Skeletal muscle satellite cell (primary cell): ENCODE measurements at regions not wholly inside any gene's neighbourhood (a gene's known extent, or its start where the extent isn't known, plus 50 kb on each side); places are given as distances from the start of the nearest gene placed in this dataset.
"Not testable (repeated sequence)": the region's sequence is repeated elsewhere in the genome, so short reads cannot be mapped to it uniquely, and the experiment has no call there.

Experiments used
- H3K27me3 ChIP-seq: 2 replicates; pipeline ENCODE4 v1.7.0; 2013; ENCODE audit warnings: low read length; ENCODE audit not compliant: control insufficient read depth, insufficient read depth
- H3K36me3 ChIP-seq: 2 replicates; pipeline ENCODE4 v1.7.0; 2013; ENCODE audit warnings: mild to moderate bottlenecking, control low read depth, low read length; ENCODE audit not compliant: insufficient read depth
- H3K4me1 ChIP-seq: 2 replicates; pipeline ENCODE4 v1.7.0; 2013; ENCODE audit warnings: low read length; ENCODE audit not compliant: control insufficient read depth, insufficient read depth
- H3K4me2 ChIP-seq: 2 replicates; pipeline ENCODE4 v1.7.0; 2013; ENCODE audit warnings: mild to moderate bottlenecking, low read length
- H3K4me3 ChIP-seq: 2 replicates; pipeline ENCODE4 v1.7.0; 2013; ENCODE audit warnings: low read length
- H3K9ac ChIP-seq: 2 replicates; pipeline ENCODE4 v1.7.0; 2013; ENCODE audit warnings: mild to moderate bottlenecking, low read depth, low read length, moderate library complexity
- H3K9me3 ChIP-seq: replicated peaks from 2 replicates; pipeline ENCODE4 v1.7.0; 2013; ENCODE audit warnings: mild to moderate bottlenecking, control low read depth, low read length

- not testable (repeated sequence) for H3K9me3 ChIP-seq, H3K9ac ChIP-seq, H3K4me3 ChIP-seq, H3K36me3 ChIP-seq, H3K4me2 ChIP-seq, H3K4me1 ChIP-seq
- H3K27me3 ChIP-seq = peaks cover 31% of the 10 kb centered on the region
Observed at GRCh38 chr3:127491024-127491305, 99.6 kb downstream of the TPRA1 start.

GRCh38 chr3:127490271-127491023 lies 100.1 kb downstream of the TPRA1 start:
- Histone ChIP-seq H3K36me3 (no peaks in the 10 kb centered on the region), H3K4me3 (no peak overlapping the region), H3K9me3 (no peaks in the 10 kb centered on the region), H3K9ac (no peak overlapping the region), H3K27me3 (peaks cover 30% of the 10 kb centered on the region), H3K4me2 (no peak overlapping the region), H3K4me1 (no peaks in the 10 kb centered on the region)

GRCh38 chr3:127489357-127489756 lies 101.2 kb downstream of the TPRA1 start:
- peaks cover 31% of the 10 kb centered on the region for H3K27me3 ChIP-seq
- H3K4me1 ChIP-seq = no peaks in the 10 kb centered on the region
- no peaks in the 10 kb centered on the region for H3K9me3 ChIP-seq
- H3K4me2 ChIP-seq = no peak overlapping the region
- no peaks in the 10 kb centered on the region for H3K36me3 ChIP-seq
- no peak overlapping the region for H3K4me3 ChIP-seq
- no peak overlapping the region for H3K9ac ChIP-seq

GRCh38 chr3:127488740-127489139 lies 101.8 kb downstream of the TPRA1 start:
- Histone ChIP-seq H3K27me3 (peaks cover 33% of the 10 kb centered on the region), H3K4me3 (no peak overlapping the region), H3K4me2 (no peak overlapping the region), H3K4me1 (no peaks in the 10 kb centered on the region), H3K36me3 (no peaks in the 10 kb centered on the region), H3K9ac (no peak overlapping the region), H3K9me3 (no peaks in the 10 kb centered on the region)

- Histone ChIP-seq H3K9me3 (no peaks in the 10 kb centered on the region), H3K4me1 (no peaks in the 10 kb centered on the region), H3K27me3 (peaks cover 38% of the 10 kb centered on the region), H3K4me3 (no peak overlapping the region), H3K36me3 (no peaks in the 10 kb centered on the region), H3K4me2 (no peak overlapping the region), H3K9ac (no peak overlapping the region)
Observed at GRCh38 chr3:127488141-127488672, 102.3 kb downstream of the TPRA1 start.

GRCh38 chr3:127487196-127487595 lies 103.3 kb downstream of the TPRA1 start:
- H3K36me3 ChIP-seq = no peaks in the 10 kb centered on the region
- H3K4me1 ChIP-seq = no peaks in the 10 kb centered on the region
- H3K4me2 ChIP-seq = no peak overlapping the region
- no peak overlapping the region for H3K4me3 ChIP-seq
- H3K27me3 ChIP-seq = peaks cover 34% of the 10 kb centered on the region
- H3K9me3 ChIP-seq = no peaks in the 10 kb centered on the region
- no peak overlapping the region for H3K9ac ChIP-seq

- Histone ChIP-seq H3K9me3 (no peaks in the 10 kb centered on the region), H3K9ac (no peak overlapping the region), H3K27me3 (peaks cover 33% of the 10 kb centered on the region), H3K36me3 (no peaks in the 10 kb centered on the region), H3K4me2 (no peak overlapping the region), H3K4me1 (no peaks in the 10 kb centered on the region), H3K4me3 (no peak overlapping the region)
Observed at GRCh38 chr3:127486321-127486944, 104.1 kb downstream of the TPRA1 start.

GRCh38 chr3:127485396-127486170 lies 105.0 kb downstream of the TPRA1 start:
- Histone ChIP-seq H3K9me3 (no peaks in the 10 kb centered on the region), H3K4me1 (no peaks in the 10 kb centered on the region), H3K4me3 (no peak overlapping the region), H3K36me3 (no peaks in the 10 kb centered on the region), H3K4me2 (no peak overlapping the region), H3K27me3 (peaks cover 41% of the 10 kb centered on the region), H3K9ac (no peak overlapping the region)

- no peak overlapping the region for H3K4me2 ChIP-seq
- no peaks in the 10 kb centered on the region for H3K36me3 ChIP-seq
- H3K9ac ChIP-seq = no peak overlapping the region
- no peak overlapping the region for H3K4me3 ChIP-seq
- H3K27me3 ChIP-seq = peaks cover 45% of the 10 kb centered on the region
- no peaks in the 10 kb centered on the region for H3K4me1 ChIP-seq
- H3K9me3 ChIP-seq = no peaks in the 10 kb centered on the region
Observed at GRCh38 chr3:127484601-127485388, 105.7 kb downstream of the TPRA1 start.

- H3K4me2 ChIP-seq = no peak overlapping the region
- no peak overlapping the region for H3K9ac ChIP-seq
- H3K4me1 ChIP-seq = no peaks in the 10 kb centered on the region
- no peaks in the 10 kb centered on the region for H3K9me3 ChIP-seq
- H3K4me3 ChIP-seq = no peak overlapping the region
- H3K36me3 ChIP-seq = no peaks in the 10 kb centered on the region
- peaks cover 52% of the 10 kb centered on the region for H3K27me3 ChIP-seq
Observed at GRCh38 chr3:127483902-127484591, 106.5 kb downstream of the TPRA1 start.
